WTC11 (cell line): ENCODE measurements at regions not wholly inside any gene's neighbourhood (a gene's known extent, or its start where the extent isn't known, plus 50 kb on each side); places are given as distances from the start of the nearest gene placed in this dataset.

Experiments used
- ATAC-seq: fragments of 200-7000 bp; cut with Tn5 transposase; 2 replicates; pipeline ENCODE4 v1.10.0; 2021; ENCODE audit warnings: mild to moderate bottlenecking, moderate library complexity
- CTCF ChIA-PET: fragments of 300-600 bp; sonication (Branson Sonifier 250); formaldehyde crosslinking; loops from one replicate; lab custom pipeline; 2021; ENCODE audit warnings: antibody characterized with exemption; lab: Charles Lee
- POLR2A ChIA-PET: fragments of 350-600 bp; sonication (Branson Sonifier 250); formaldehyde crosslinking; loops from one replicate; lab custom pipeline; 2021; ENCODE audit warnings: antibody characterized with exemption; lab: Charles Lee
- DNase-seq: peaks from one replicate; pipeline ENCODE4 v3.0.0; 2021; ENCODE audit warnings: low spot score
- H3K27ac Mint-ChIP-seq: 2 replicates; pipeline ENCODE4 v1.8.0; 2021; ENCODE audit warnings: mixed read lengths
- H3K27me3 Mint-ChIP-seq: 2 replicates; pipeline ENCODE4 v1.8.0; 2021; ENCODE audit warnings: low read depth, mild to moderate bottlenecking, moderate library complexity, mixed read lengths
- H3K36me3 Mint-ChIP-seq: 2 replicates; pipeline ENCODE4 v1.8.0; 2021; ENCODE audit warnings: mixed read lengths
- H3K4me1 Mint-ChIP-seq: 2 replicates; pipeline ENCODE4 v1.8.0; 2022; ENCODE audit warnings: mixed read lengths
- H3K4me3 Mint-ChIP-seq: 2 replicates; pipeline ENCODE4 v1.8.0; 2021; ENCODE audit warnings: mild to moderate bottlenecking, moderate library complexity, mixed read lengths
- H3K9me3 Mint-ChIP-seq: 2 replicates; pipeline ENCODE4 v1.8.0; 2021; ENCODE audit warnings: mixed read lengths
- AFF4 ChIP-seq: sonication (generic); formaldehyde crosslinking; IDR thresholded peaks from 2 replicates; pipeline ENCODE4 v1.8.1; 2023; ENCODE audit warnings: mild to moderate bottlenecking, missing genetic modification reagents, borderline replicate concordance
- ATF1 ChIP-seq: sonication (generic); formaldehyde crosslinking; IDR thresholded peaks from 2 replicates; pipeline ENCODE4 v1.8.1; 2023; ENCODE audit warnings: mild to moderate bottlenecking, moderate library complexity, missing genetic modification reagents
- CTCF ChIP-seq: fragments of 200-600 bp; IDR thresholded peaks from 2 replicates; pipeline ENCODE4 v1.8.0; 2022; ENCODE audit warnings: antibody characterized with exemption
- ETV6 ChIP-seq: sonication (generic); formaldehyde crosslinking; IDR thresholded peaks from 2 replicates; pipeline ENCODE4 v1.8.1; 2022; ENCODE audit warnings: mild to moderate bottlenecking, missing genetic modification reagents
- FOXK1 ChIP-seq: sonication (generic); formaldehyde crosslinking; IDR thresholded peaks from 2 replicates; pipeline ENCODE4 v1.8.0; 2022; ENCODE audit warnings: mild to moderate bottlenecking, moderate library complexity, missing genetic modification reagents
- FOXP1 ChIP-seq: sonication (generic); formaldehyde crosslinking; IDR thresholded peaks from 2 replicates; pipeline ENCODE4 v1.8.0; 2022; ENCODE audit warnings: missing genetic modification reagents, mild to moderate bottlenecking, moderate library complexity, borderline replicate concordance
- PRDM15 ChIP-seq: sonication (generic); formaldehyde crosslinking; IDR thresholded peaks from 2 replicates; pipeline ENCODE4 v1.8.0; 2022; ENCODE audit warnings: missing genetic modification reagents
- RELA ChIP-seq: sonication (generic); formaldehyde crosslinking; IDR thresholded peaks from 2 replicates; pipeline ENCODE4 v1.8.1; 2022; ENCODE audit warnings: missing genetic modification reagents, mild to moderate bottlenecking, borderline replicate concordance
- RORB ChIP-seq: fragments of 250-450 bp; sonication (Bioruptor Pico); IDR thresholded peaks from 2 replicates; pipeline ENCODE4 v1.9.0; 2021; ENCODE audit warnings: mild to moderate bottlenecking
- SOX15 ChIP-seq: fragments of 250-450 bp; sonication (Bioruptor Pico); IDR thresholded peaks from 2 replicates; pipeline ENCODE4 v1.9.0; 2021; ENCODE audit warnings: mild to moderate bottlenecking
- SP1 ChIP-seq: sonication (generic); formaldehyde crosslinking; conservative IDR thresholded peaks from 2 replicates; pipeline ENCODE4 v1.8.1; 2022; ENCODE audit warnings: missing genetic modification reagents
- TEAD1 ChIP-seq: sonication (generic); formaldehyde crosslinking; IDR thresholded peaks from 2 replicates; pipeline ENCODE4 v1.8.0; 2022; ENCODE audit warnings: mild to moderate bottlenecking, missing genetic modification reagents
- ZBTB43 ChIP-seq: sonication (generic); formaldehyde crosslinking; IDR thresholded peaks from 2 replicates; pipeline ENCODE4 v1.8.1; 2023; ENCODE audit warnings: mild to moderate bottlenecking, missing genetic modification reagents
- ZNF121 ChIP-seq: sonication (generic); formaldehyde crosslinking; IDR thresholded peaks from 2 replicates; pipeline ENCODE4 v1.8.0; 2023; ENCODE audit warnings: missing genetic modification reagents
- ZNF219 ChIP-seq: sonication (generic); formaldehyde crosslinking; IDR thresholded peaks from 2 replicates; pipeline ENCODE4 v1.8.0; 2023; ENCODE audit warnings: missing genetic modification reagents, mild to moderate bottlenecking, borderline replicate concordance
- ZNF317 ChIP-seq: sonication (generic); formaldehyde crosslinking; IDR thresholded peaks from 2 replicates; pipeline ENCODE4 v1.8.1; 2023; ENCODE audit warnings: low read depth, mild to moderate bottlenecking, moderate library complexity, missing genetic modification reagents, borderline replicate concordance
- ZNF425 ChIP-seq: fragments of 250-450 bp; sonication (Bioruptor Pico); conservative IDR thresholded peaks from 2 replicates; pipeline ENCODE4 v1.9.0; 2021; ENCODE audit warnings: mild to moderate bottlenecking
- ZNF512 ChIP-seq: sonication (generic); formaldehyde crosslinking; IDR thresholded peaks from 2 replicates; pipeline ENCODE4 v1.8.1; 2022; ENCODE audit warnings: missing genetic modification reagents, borderline replicate concordance
- ZNF671 ChIP-seq: fragments of 250-450 bp; sonication (Bioruptor Pico); IDR thresholded peaks from 2 replicates; pipeline ENCODE4 v1.8.0; 2021; ENCODE audit warnings: mild to moderate bottlenecking
- ZSCAN18 ChIP-seq: fragments of 250-450 bp; sonication (Bioruptor Pico); IDR thresholded peaks from 2 replicates; pipeline ENCODE4 v2.1.2; 2022; ENCODE audit warnings: mild to moderate bottlenecking, moderate library complexity

- TF ChIP-seq PRDM15 (no peak), FOXK1 (CRISPR knock-in tag) (no peak), ZNF512 (no peak), SP1 (CRISPR knock-in tag) (no peak), ZNF425 (CRISPR knock-in tag) (no peak), ZNF317 (CRISPR knock-in tag) (no peak), RELA (CRISPR knock-in tag) (no peak), SOX15 (no peak), FOXP1 (CRISPR knock-in tag) (no peak), ETV6 (no peak), CTCF (no peak), ZSCAN18 (CRISPR knock-in tag) (no peak), ZNF121 (CRISPR knock-in tag) (no peak)
- TF ChIP-seq, all 79 proteins: peak for 0
Observed at GRCh38 chr3:53989451-53989850, 97.8 kb upstream of the SELENOK start (continued).

- CTCF ChIA-PET: no interaction called here
- Mint-ChIP-seq H3K27ac (no peak overlapping the region), H3K4me1 (peaks cover 27% of the 10 kb centered on the region)
Observed at GRCh38 chr3:53978386-53978785, 86.7 kb upstream of the SELENOK start.

More at GRCh38 chr3:53978386-53978785, 86.7 kb upstream of the SELENOK start:
- H3K9me3 Mint-ChIP-seq: peaks cover 37% of the 10 kb centered on the region
- peaks cover 14% of the 10 kb centered on the region for H3K36me3 Mint-ChIP-seq
- no peak overlapping the region for H3K4me3 Mint-ChIP-seq
- POLR2A ChIA-PET: no interaction called here
- TF ChIP-seq TEAD1 (CRISPR knock-in tag) (no peak), ZBTB43 (no peak), ZNF512 (no peak), ATF1 (CRISPR knock-in tag) (no peak), ZNF671 (CRISPR knock-in tag) (no peak), RORB (CRISPR knock-in tag) (no peak), ZNF219 (CRISPR knock-in tag) (no peak), AFF4 (CRISPR knock-in tag) (no peak)
- no peak for DNase-seq
- no peak for ATAC-seq
- H3K27me3 Mint-ChIP-seq: no peaks in the 10 kb centered on the region
